ENCODE measurements at regions not wholly inside any gene's neighbourhood (a gene's known extent, or its start where the extent isn't known, plus 50 kb on each side); places are given as distances from the start of the nearest gene placed in this dataset.

DNA sequence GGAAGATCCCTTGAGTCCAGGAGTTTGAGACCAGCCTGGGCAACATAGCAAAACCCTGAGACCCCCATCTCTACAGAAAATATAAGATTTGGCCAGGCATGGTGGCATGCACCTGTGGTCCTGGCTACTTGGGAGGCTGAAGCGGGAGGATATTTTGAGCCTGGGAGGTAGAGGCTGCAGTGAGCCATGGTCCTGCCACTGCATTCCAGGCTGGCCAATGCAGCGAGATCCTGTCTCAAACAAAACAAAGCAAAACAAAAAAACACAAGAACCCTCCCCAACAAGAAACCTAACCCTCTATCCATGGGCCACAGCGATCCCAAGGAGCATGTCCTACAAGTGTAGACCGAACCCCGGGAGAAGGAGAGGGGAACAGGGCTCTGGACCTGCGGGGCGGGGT lies 133.3 kb downstream of the MGAT5B start:
- no peak for DNase-seq (ENCODE audit: low read depth in 1 of 2, low spot score in 1 of 2)

DNA sequence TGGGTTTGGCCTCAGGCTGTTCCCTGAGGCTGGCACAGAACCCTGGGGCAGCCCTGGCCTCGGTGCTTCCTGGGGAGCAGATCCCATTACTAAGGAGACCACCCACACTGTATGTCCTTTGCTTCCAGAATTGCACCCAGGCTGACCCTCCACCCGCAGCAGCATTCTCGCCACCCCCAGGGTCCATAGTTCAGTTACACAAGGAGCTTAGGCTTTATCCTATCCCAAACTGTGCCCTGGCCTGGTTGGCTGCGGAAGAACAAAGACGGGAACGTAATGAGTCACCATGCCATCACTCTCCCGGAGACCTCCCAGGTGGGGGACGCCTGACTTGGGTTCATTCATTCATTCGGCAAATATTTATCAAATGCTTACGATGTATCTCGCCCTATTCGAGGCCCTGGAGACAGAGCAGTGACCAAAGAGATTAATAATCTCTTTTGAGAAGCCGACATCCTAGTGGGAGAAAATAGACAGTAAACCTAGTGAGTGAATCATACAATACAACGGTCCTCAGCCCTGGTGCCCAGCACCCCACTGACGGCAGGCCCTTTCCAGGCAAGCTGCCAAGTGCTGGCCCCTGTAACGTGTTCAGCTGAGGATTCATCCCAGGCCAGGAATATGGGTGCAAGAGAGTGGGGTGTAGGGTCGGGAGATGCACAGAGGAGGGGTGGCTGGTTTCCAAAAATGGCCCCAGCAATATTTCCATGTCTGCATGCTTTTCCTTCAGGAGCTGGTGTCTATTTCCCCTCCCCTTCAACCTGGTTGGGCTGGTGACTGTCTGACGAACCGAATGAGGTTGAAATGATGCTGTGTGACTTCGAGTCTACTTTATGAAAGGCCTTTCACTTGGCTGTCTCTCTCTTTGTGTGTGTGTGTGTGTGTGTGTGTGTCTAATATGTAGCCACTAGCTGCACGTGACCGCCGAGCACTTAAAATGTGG lies 134.2 kb downstream of the MGAT5B start:
- DNase-seq (ENCODE audit: low read depth in 1 of 2, low spot score in 1 of 2), result no peak

DNA sequence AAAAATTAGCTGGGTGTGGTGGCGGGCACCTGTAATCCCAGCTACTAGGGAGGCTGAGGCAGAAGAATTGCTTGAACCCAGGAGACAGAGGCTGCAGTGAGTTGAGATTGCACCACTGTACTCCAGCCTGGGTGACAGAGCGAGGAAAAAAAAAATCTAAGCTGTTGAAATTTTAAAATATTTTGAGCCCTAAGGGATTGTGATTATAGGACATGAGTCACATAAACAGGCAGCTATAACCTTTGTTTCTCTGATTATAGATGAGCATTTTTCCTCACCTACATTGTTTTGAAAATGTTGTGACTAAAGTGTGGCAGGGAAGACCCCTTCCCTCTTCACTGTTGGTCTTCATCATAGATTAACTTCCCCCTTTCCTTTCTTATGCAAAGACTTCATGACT lies 135.5 kb downstream of the MGAT5B start:
- no peak for DNase-seq (ENCODE audit: low read depth in 1 of 2, low spot score in 1 of 2)

DNA sequence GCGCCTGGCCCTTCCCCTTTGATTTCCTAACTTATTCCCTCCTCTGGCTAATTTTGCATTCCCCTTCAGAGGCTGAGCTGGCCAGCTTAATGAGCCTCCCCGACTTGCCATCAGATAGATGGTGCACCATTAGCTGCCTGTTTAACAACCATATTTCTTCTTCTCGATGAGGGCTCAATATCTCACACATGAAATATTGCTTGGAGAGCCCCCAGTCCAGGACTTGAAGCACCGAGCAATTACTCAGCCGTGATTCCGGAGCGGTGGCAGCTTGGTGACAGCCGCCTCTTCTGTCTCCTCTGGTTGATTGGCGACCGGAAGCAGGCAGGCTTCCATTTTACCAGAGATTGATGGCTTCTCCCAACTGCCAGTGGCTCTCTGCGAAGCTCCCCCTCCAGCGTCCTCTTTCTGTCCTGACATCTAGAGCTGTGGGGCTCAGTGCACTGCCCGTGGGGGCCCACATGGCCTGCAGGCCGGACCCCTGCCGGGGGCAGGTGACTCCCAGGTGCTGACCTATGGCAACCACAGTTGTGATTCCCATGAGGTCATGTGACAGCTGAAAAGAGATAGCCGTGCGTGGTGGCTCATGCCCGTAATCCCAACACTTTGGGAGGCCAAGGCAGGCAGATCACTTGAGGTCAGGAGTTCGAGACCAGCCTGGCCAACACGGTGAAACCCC lies 133.7 kb upstream of the SEC14L1 start:
- no peak for DNase-seq (ENCODE audit: low read depth in 1 of 2, low spot score in 1 of 2)

DNA sequence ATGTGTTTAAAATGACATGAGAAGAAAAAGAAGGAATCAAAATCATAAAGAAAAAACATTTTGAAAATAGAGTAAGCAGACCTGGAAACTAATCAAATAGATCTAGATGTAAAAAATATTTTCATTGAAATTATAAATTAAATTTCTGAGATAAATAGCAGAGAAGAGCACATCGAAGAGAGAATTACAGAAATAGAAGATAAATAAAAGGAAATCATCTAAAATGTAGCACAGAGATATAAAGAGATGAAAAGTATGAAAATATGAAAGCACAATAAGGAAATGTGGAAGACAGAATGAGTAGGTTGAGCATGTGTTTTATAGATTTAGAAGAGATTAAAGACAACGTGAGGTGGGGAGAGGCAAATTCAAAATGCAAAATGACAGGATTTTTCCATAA lies 130.9 kb upstream of the SEC14L1 start:
- no peak for DNase-seq (ENCODE audit: low read depth in 1 of 2, low spot score in 1 of 2)

DNA sequence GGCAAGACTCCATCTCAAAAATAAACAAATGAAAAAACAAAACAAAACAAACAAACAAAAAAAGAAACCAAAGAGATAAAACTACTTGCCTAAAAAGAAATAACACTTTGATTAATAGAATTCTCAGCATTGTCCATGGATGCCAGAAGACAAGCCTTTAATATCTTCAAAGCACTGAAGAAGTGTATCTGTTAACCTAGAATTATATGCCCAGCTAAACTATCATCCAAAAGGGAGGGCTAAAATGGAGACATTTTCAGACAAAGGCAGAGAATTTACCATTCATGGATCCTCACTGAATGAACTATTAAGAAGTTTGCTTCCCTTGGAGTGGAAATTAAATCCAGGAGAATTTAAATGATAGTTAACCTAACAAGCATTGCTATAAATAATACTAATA lies 130.1 kb upstream of the SEC14L1 start:
- no peak for DNase-seq (ENCODE audit: low read depth in 1 of 2, low spot score in 1 of 2)

DNA sequence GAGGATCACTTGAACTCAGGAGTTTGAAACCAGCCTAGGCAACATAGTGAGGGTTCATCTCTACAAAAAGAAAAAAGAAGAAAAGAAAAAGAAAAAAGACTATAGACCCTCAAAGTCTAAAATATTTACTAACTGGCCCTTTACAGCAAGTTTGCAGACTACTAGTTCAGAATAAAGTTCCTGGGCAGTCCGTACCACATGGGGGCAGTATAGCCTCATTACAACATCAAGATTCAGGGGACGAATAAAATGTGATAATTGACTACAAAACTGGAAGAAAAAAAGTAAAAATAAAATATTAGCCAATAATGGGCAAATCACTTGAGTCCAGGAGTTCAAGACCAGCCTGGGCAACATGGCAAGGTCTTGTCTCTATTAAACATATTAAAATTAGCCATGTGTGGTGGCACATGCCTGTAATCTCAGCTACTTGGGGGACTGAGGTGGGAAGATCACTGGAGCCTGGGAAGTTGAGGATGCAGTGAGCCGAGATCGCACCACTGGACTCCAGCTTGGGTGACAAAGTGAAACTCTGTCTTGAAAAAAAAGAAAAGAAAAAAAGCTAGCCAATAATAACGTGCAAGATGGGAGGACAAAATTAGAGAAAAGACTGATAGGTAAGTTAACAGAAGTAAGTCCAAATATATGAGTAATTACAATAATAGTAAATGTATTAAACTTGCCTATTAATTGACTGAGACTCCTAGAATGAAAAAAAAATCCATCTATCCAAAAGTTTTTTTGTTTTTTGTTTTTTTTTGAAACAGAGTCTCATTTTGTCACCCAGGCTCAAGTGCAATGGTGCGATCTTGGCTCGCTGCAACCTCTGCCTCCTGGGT lies 129.4 kb upstream of the SEC14L1 start:
- DNase-seq (ENCODE audit: low read depth in 1 of 2, low spot score in 1 of 2), result no peak

DNA sequence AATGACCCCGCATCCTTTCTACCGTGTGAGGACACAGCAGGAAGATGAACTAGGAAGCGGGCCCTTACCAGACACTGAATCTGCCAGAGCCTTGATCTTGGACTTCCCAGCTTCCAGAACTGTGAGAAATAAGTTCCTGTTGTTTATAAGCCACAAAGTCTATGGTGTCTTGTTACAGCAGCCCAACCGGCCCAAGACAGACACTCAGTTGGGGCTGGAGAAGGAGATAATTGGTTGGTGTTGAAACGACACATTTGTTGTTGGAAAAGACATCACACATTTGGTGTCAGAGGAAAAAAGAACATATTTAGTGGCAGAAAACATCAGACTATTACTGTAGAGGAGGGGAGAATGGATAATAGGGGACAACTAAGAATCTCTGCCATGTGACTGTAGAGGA lies 122.3 kb upstream of the SEC14L1 start:
- no peak for DNase-seq (ENCODE audit: low read depth in 1 of 2, low spot score in 1 of 2)

DNA sequence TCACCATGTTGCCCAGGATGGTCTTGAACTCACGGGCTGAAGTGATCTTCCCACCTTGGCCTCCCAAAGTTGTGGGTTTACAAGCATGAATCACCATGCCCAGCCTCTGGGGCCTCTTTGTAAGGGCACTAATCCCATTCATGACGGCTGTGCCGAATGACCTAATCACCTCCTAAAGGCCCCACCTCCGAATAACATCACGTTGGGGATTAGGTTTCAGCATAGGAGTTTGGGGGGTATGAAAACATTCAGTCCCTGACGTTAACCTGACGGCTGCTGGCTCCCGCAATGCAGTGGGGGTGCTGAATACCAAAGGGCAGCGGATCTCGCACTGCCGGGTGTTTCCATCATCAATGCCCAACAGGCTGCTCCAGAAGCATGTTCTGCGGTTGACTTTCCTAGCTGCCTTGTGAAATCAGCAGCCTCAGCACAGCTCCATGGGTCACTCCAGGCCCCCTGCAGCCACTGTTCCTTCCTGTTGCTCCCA lies 120.8 kb upstream of the SEC14L1 start:
- DNase-seq (ENCODE audit: low read depth in 1 of 2, low spot score in 1 of 2), result no peak

DNA sequence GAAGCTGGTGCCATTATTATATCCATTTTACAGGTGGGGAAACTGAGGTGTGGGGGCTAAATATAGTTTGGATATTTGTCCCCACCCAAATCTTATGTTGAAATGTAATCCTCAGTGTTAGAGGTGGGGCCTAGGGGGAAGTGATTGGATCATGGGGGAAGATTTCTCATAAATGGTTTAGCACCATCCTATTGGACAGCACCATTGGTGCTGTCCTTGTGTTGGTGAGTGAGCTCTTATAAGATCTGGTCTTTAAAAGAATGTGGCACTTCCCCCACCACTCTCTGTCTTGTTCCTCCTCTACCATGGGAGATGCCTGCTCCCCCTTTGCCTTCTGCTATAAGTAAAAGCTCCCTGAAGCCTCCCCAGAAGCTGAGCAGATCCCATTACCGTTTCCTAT lies 119.8 kb upstream of the SEC14L1 start:
- no peak for DNase-seq (ENCODE audit: low read depth in 1 of 2, low spot score in 1 of 2)

DNA sequence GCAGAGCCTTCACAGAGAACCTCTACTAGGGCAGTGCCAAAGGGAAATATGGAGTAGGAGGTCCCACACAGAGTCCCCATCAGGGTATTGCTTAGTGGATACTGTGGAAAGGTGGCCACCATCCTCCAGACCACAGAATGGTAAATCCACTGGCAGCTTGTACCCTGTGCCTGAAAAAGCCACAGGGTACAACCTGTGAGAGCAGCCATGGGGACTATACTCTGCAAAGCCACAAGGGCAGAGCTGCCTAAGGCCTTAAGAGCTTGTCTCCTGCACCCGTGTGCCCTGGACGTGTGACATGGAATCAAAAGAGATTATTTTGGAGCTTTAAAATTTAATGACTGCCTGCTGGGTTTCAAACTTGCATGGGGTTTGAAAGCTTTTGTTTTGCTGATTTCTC lies 118.0 kb upstream of the SEC14L1 start:
- DNase-seq (ENCODE audit: low read depth in 1 of 2, low spot score in 1 of 2), result no peak

DNA sequence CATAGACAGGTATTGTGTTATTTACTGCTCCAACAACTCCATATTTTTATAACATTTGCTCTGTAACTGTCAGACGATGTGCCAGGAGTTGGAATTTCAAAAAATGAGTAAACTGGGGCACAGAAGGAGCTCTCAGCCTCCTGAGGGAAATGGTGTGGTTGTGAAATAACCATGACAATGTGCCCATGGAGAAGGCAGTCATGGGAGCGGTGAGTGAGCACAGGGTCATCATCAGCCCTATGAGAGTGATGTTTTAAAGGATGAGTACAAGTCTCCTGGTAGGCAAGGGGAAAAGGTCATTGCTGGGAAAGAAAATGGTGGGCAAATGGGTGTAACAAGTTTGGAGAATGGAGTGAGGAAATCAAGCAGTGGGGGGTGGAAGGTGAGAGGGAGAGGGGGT lies 115.0 kb upstream of the SEC14L1 start:
- DNase-seq (ENCODE audit: low read depth in 1 of 2, low spot score in 1 of 2), result no peak

DNA sequence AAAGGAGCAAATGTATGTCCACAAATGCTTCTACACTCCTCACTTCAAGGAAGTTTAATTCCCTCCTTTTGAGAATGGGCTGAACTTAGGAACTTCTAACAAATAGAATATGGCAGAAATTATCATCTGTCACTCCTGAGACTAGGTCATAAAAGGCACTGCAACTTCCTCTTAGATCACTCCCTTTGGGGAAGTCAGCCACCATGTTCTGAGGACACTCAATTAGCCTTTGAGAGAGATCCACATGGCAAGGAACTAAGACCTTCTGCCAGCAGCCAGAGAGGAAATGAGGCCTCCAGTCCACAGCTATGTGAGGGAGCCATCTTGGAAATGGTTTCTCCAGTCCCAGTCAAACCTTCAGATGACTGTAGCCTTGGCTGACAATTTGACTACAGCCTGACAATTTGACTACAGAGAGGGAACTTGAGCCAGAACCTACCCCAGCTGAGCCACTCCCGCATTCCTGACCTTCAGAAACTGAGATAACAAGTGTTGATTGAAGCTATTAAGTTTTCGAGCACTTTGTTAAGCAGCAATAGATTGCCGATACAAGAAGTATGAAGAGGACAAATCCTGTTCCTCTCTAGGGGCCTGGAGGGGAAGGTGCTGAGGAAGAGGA lies 113.4 kb upstream of the SEC14L1 start:
- no peak for DNase-seq (ENCODE audit: low read depth in 1 of 2, low spot score in 1 of 2)

DNA sequence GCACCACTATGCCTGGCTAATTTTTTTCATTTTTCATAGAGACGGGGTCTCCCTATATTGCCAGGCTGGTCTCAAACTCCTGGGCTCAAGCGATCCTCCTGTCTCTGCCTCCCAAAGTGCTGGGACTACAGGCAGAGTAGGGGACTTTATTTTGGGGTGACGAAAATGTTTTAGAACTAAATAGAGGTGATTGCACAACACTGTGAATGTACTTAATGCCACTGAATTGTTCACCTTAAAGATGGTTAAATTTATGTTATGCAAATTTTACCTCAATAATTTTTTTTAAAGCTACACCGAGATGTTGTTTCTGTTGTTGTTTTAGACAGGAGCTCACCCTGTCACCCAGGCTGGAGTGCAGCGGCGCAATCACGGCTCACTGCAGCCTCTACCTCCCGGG lies 111.9 kb upstream of the SEC14L1 start:
- no peak for DNase-seq (ENCODE audit: low read depth in 1 of 2, low spot score in 1 of 2)

DNA sequence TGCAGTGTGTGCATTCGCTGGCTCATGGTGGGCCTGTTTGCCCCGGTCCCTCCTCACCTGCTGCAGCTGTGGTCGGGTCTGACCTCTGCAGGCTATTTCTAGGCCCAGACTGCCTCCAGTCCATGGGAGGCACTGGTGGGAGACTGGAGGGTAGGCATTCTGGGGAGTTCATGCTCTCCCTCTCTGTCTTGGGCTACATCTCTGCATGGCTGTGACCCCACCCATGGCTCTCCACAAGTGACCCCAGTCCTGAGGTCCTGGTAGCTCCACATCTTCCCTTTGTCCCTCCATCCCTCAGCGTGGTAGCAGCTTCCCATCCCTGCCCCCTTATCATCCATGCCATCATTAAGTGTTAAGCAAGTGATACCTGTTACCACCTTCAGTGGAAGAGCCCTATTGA lies 107.8 kb upstream of the SEC14L1 start:
- DNase-seq (ENCODE audit: low read depth in 1 of 2, low spot score in 1 of 2), result no peak

DNA sequence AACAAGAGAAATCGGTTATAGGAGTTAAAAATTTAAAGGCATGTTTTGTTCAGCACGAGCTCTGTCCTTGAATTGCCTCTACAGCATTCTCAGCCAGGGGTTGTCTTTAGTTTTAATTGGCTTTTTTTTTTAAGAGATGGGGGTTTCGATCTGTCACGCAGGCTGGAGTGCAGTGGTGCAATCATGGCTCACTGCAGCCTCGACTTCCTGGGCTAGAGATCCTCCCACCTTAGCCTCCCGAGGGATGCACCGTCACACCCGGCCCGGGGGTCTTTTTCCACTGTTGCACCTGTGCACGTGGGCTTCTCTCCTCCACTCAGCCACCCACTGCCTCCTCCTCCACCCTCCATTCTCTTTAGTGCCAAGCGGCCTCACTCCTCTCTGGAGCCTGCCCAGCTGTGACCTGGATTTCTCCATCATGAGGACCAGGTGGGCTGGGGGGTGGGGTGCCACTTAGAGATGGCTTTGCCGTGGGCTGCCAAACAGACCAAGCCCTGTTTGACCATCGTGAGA lies 106.8 kb upstream of the SEC14L1 start:
- DNase-seq (ENCODE audit: low read depth in 1 of 2, low spot score in 1 of 2), result no peak

DNA sequence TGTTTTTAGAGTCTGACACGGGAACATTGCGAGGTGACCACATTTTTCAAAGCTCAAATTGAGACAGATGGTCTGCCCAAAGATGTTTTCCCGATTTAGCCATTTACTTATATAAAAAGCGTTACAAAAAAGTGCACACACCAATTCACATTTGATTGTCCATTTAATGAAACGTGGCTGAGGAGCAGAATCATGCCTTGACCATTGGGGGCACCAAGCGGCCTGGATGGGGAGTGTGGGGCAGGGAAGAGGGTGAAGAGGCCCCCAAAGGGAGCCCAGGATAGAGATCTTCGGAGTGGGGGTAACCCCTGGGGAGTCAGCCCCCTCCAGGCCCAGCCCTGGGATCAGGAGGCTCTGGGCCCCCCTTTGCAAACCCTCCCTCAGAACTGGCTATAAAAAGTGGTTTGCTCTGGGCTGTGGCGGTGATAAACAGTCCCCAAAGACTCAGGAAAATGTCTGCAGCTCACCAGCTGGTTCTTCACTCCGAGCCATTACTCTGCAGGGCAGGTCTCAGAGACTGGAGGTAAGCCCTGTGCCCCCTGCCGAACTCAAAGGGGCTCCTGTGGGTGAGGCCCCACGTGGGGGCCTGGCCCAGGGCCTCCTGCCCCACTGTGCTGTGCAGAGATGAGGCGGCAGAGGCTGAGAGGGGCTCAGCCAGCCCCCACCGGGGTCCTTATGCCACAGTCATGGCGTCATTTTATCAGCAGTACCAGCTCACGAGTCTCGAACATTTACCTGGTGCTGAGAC lies 105.9 kb upstream of the SEC14L1 start:
- no peak for DNase-seq (ENCODE audit: low read depth in 1 of 2, low spot score in 1 of 2)

DNA sequence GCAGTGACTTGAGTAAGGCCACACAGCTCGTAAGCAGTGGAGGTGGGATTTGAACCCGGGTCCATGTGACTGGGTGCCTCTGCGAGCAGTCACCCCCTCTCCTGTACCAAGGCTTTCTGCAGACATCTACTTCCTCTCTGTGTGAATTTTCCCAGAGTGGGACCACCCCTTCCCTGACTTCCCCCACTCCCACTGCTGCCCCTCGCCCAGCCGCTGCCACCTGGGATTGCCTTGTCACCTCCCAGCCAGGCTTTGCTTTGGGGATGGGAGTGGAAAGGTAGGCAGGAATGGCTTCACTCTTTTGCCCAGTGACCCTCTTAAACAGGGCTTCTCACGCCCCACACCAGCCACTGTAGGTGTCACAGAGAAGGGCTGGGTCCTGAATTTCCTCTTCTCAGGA lies 105.2 kb upstream of the SEC14L1 start:
- DNase-seq (ENCODE audit: low read depth in 1 of 2, low spot score in 1 of 2), result no peak

DNA sequence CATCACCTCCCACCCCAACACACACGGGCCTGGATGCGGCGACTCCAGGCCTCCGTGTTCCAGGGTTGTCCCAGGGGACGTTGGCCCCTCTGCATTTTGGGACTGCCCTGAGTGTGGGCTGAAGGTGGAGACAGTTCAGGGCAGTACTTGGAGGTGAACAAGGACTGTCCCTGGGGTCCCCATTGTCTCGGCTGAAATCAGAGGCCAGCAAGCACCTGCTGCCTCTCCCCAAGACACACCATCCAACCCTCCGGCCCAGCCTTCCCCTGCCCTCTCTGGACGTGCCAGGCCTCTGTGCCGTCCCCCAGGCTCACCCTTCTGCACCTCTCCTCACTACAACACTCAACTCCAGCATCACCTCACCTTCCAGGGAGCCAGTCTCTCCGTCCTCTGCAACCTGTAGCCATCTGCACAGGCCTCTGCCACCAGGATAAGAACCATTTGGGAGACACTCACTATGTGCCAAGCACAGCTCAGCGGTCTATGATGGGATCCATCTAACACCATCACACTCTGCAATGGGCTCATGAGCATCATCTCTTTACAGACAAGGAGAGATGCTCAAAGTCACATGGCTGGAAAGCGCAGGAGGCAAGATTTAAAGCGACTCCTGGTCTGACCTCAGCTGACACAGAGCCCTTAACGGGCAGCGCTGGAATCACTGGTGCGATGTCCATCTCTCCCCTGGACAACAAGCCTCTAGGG lies 104.5 kb upstream of the SEC14L1 start:
- DNase-seq (ENCODE audit: low read depth in 1 of 2, low spot score in 1 of 2), result no peak
